GM21367 (cell line): ENCODE measurements at regions not wholly inside any gene's neighbourhood (a gene's known extent, or its start where the extent isn't known, plus 50 kb on each side); places are given as distances from the start of the nearest gene placed in this dataset.
"Not testable (repeated sequence)": the region's sequence is repeated elsewhere in the genome, so short reads cannot be mapped to it uniquely, and the experiment has no call there.

Source experiments
- ATAC-seq: cut with Tn5 transposase; IDR thresholded peaks from one replicate; pipeline ENCODE4 v1.9.1; 2021; ENCODE audit not compliant: unreplicated experiment

DNA sequence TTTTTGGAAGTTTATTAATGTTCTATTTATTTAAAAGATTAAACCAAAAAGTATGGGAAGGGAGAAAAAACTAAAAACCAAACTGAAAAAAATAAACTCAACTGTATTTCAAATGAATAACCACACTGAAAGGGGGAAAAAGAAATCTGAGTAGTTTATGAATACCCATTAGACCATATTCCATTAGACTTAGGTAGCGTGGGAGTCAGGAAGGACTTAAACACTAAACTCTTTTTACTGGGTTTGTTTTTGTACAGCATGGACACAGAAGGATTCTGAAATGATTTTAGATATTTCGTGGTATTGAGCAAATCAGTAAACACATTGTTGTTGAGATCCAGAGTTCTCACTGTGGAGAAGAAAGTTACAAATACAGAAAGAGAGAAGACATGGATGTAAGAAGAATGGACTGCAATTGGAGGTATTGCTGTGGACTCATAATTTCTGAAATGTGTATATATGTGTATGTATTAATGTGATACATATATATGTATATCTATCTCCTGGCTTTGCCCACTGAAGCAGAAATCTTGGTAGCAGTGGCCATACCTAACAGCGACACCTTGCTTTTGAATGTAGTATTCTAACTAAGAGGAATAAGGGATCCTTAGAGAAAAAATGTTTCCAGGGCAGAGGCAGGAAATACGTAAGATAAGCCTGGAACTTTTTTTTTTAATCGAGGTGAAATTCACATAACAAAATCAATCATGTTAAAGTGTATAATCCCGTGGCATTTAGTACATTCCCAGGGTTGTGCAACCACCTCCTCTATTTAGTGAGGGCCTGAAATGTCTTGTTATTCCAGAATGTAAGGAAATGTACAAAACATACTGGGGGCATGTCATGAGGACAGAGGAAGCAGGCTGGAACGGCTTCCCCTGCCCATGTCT is 228.8 kb downstream of the SMARCA2 start:
- ATAC-seq: no peak

- ATAC-seq: no peak
Observed at GRCh38 chr9:2247340-2247739, 232.2 kb downstream of the SMARCA2 start.

DNA sequence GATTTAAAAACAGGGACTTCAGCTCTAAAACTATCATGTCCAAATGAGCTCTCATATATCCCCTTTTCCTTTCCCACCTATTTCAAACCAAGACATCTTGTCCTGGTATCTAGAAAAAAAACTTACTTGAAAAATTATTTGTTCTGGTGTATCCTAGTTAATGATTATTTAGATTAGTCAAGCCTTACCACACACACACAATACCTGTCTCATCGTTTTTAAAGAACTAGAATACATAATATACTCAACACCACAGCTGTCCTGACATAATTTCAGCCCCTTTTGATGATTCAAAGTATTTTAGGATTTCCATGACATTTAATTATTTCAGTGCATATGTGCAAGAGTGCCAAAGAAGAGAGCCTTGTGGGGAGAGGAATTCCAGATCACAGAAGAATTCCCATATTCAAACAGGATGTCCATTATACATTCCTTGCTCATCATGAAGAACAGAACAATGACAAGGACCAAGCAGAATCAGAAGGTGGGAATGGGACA is 233.7 kb downstream of the SMARCA2 start:
- ATAC-seq: no peak

DNA sequence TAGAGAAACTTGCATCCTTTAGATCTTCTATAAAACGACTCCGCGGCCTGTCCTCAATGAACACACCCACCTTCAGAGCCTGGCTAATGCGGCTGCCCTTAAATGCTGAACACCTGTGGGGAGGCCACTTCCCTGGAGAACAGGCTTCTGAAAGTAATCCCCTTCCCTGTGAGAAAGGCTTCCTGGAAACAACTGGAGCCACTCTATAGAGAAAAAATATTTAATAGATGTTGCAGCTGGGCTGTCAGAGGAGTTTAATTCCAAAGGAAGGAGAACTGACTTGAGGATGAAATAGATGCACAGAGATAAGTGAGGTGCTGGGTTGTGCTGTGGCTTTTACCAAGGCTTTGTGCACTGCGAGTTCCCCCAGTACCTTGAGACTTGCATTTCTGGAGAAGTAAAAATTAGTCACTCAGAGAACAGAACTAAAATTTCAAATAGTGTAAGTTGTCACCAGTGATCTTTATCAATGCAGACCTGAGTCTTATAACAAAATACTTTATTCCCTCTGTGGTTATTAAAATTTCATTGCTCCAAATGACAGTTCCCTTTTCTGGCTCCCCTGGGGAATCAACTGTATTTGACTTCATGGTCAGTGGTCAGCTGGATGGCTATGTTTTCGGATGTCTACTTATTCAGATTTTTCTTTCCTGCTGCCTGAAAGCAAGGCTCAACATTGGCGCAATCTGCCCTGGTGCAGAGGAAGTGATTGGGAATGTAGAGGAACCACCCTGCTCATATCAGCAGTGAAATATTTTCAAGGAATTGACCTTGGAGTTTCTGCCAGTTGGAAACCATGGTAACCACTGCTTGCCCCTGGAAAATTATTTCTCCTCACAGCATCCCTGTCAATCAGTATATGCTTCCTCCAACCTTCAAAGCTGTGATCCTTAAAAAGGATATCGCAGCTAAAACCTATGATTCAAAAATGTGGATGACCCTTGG is 238.8 kb downstream of the SMARCA2 start:
- no peak for ATAC-seq

DNA sequence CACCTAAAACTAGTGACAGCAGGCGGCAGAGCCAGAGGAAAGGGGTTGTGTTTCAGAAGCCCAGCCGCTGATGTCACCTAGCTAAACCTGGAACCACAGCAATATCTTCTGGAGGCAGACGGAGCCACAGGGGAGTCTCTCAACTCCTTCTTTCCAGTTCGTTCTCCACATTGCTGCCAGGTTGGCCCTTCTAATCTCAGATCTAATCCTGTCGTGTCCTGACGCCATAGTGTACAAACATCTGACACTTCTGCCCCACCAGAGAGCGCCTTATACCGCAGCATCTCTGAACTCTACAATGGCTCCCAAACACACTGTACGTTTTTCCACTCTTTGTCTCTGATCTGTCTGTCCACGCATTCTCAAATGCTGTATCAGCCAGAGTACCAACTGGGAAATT is 240.0 kb downstream of the SMARCA2 start:
- ATAC-seq: no peak

DNA sequence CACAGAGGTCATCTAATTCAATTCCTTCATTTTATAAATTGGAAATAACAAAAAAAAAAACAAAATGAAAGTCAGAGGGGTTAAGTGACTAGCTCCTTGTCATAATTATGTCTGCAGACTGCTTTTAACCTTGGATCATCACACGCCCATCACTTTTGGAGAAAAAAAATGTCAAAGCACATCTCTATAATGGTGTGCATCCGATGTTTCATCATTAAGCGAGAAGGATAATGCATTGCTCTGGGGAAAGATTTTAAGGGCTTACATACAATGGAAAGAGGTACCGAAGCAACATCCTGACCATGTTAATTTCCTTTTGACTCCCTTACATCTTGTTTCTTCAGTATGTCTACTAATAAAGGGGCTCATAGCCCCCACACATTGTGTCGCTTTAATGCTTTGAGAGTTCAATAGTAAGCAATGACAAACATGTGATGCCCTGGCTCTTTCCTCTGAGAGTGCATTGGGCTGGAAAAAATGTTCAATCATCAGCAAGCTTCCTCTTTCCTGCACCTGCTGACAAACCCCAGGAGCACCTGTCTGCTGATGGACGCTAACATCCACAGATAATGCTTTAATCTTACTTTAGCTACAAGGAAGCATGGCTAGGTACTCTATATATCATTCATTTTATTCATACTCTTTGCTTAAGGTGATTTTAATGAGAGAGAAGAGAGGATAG is 242.2 kb downstream of the SMARCA2 start:
- ATAC-seq: no peak

DNA sequence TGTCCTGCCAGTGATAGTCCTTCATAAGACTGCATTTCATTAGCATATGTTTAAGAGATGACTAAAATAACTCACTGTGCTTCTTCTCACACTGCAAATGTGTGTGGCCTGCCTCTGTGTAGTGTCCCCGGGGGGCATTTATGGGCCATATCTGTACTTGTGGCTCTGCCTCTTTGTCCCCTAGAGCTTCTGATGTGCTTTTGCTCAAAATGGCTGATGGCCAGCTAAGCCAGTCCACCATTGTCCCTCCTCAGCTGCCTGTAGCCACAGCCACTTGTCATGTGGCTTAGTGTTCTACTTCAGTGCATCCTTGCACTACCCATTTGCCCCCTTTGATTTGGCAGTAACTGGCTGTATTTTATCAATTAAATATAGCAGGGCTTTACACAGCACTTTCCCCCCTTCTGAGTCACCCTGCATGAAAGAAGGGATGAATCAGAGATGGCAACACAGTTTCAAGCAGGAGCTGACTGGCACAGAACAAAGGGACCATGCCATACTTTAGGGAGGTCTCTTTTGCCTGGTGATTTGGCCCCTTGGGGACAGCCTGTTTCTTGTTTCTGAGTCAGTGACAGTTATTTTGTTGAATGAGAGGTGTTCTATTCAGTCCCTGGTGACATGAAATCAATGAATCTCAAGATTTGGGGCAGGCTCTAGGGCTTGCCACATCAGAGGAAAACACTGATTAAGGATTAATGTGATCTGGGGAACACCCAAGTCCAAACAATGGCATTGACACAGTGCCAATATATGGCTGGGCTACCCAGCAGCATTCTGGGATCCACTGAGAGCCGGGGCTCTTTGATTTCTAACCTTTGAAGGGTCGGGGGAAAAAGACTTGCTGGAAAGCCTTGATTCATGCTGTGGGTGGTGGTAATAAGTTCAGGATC is 245.5 kb downstream of the SMARCA2 start:
- ATAC-seq: no peak

GRCh38 chr9:2261421-2262103 is 246.4 kb downstream of the SMARCA2 start:
- no peak for ATAC-seq

GRCh38 chr9:2262386-2263071 is 247.4 kb downstream of the SMARCA2 start:
- no peak for ATAC-seq

GRCh38 chr9:2263111-2263510 is 248.0 kb downstream of the SMARCA2 start:
- ATAC-seq: no peak

DNA sequence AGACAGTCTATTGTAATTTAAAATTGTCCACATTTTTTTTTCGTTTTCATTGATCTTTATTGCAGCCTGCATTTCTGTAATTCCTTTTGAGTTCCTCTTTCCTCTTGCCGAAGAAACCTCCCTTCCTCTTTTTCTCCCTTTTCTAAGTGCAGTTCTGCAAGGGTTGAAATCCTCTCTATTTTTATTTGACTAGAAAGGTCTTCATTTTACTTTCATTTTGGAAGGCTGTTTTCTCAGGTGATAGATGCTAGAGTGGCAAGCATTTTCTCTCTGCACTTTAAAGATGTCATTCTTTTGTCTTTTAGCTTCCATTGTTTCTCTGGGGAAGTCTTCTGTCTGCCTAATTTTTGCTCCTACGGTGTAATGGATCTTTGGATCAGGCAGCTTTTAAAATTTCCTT is 248.5 kb downstream of the SMARCA2 start:
- no peak for ATAC-seq

- ATAC-seq: no peak
Observed at GRCh38 chr9:2264081-2264480, 248.9 kb downstream of the SMARCA2 start.

- ATAC-seq: no peak
Observed at GRCh38 chr9:2267181-2267745, 252.1 kb downstream of the SMARCA2 start.

GRCh38 chr9:2269778-2270177 is 254.6 kb downstream of the SMARCA2 start:
- no peak for ATAC-seq

DNA sequence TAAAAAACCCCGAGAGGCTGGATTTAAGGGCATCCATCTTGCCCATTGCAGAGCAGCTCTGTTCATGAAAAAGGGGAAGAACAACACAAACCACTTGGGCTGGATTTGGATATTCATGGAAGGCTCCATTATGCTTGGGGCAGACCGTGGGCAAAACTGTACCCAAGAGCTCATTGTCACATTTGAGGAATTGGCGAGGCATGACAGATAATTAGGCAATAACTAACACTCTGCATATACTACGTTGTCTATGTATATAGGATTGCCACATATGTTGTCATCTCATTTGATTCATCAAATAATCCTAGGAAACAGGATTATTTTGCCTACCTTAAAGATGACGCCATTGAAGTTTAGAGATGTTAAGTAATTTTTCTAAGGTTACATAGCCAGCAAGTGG is 255.4 kb downstream of the SMARCA2 start:
- ATAC-seq: no peak

GRCh38 chr9:2271426-2271825 is 256.3 kb downstream of the SMARCA2 start:
- ATAC-seq: peak; percentile 89

DNA sequence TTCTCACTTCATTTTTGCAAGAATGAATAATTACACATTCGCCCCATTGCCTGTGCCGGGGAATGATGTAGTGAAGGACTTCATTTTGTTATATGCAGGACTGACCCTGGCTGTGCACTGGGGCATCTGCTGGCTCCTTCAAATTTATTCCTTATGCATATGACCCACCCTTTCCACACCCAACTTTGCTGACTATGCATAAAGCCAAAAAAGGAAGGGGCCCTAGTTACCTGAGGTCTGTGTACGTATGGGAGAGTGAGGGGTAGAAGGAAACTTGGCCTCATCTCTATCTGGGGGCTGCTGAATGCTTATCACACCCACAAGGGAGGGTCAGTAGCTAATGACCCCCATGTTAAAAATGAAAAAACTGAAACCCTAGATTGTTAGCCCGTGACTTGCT is 259.6 kb downstream of the SMARCA2 start:
- ATAC-seq: no peak

GRCh38 chr9:2276296-2276695 is 261.1 kb downstream of the SMARCA2 start:
- no peak for ATAC-seq

DNA sequence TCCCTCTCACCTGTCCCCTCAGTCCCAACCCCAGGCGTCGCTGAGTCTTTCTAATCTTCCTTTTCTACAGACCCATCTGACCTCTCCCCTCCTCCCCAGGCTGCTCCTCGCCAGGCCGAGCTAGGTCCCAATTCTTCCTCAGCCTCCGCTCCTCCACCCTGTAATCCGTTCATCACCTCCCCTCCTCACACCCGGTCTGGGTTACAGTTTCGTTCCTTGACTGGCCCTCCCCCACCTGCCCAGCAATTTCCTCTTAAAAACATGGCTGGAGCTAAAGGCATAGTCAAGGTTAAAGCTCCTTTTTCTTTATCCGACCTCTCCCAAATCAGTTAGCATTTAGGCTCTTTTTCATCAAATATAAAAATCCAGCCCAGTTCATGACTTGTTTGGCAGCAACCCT is 262.0 kb downstream of the SMARCA2 start:
- not testable (repeated sequence) for ATAC-seq
